GM10266 (cell line): ENCODE measurements at regions not wholly inside any gene's neighbourhood (a gene's known extent, or its start where the extent isn't known, plus 50 kb on each side); places are given as distances from the start of the nearest gene placed in this dataset.

ENCODE experiments used
- DNase-seq: peaks from one replicate; pipeline ENCODE4 v3.0.0; 2012; ENCODE audit errors: extremely low spot score
- TF ChIP-seq, protein P1 (sequence below): IDR thresholded peaks from 2 replicates; pipeline ENCODE4 v1.5.1; 2012; ENCODE audit warnings: mild to moderate bottlenecking, low read depth; ENCODE audit not compliant: control insufficient read depth, insufficient read depth; ENCODE audit errors: missing control alignments

DNA sequence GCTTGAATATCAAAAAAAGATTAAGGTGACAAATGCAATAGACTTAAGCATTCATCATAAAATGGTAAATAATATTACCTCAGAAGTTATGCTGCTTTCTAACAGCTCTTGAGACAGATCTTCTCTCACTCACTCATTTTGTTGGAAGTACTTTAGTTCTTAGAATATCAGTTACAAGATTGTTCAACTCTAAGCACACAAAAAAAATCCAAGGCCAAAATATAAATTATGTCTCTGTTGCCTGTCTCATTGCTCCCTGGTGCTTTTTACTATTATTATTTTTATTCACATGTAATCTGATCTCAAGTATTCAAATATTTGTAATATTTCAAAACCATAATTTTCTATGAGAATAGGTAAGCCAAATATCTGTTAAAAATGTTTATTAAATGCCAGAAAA is 259.4 kb upstream of the HSF2 start:
- TF ChIP-seq, protein P1, sequence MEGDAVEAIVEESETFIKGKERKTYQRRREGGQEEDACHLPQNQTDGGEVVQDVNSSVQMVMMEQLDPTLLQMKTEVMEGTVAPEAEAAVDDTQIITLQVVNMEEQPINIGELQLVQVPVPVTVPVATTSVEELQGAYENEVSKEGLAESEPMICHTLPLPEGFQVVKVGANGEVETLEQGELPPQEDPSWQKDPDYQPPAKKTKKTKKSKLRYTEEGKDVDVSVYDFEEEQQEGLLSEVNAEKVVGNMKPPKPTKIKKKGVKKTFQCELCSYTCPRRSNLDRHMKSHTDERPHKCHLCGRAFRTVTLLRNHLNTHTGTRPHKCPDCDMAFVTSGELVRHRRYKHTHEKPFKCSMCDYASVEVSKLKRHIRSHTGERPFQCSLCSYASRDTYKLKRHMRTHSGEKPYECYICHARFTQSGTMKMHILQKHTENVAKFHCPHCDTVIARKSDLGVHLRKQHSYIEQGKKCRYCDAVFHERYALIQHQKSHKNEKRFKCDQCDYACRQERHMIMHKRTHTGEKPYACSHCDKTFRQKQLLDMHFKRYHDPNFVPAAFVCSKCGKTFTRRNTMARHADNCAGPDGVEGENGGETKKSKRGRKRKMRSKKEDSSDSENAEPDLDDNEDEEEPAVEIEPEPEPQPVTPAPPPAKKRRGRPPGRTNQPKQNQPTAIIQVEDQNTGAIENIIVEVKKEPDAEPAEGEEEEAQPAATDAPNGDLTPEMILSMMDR: no peak
- DNase-seq: no peak

DNA sequence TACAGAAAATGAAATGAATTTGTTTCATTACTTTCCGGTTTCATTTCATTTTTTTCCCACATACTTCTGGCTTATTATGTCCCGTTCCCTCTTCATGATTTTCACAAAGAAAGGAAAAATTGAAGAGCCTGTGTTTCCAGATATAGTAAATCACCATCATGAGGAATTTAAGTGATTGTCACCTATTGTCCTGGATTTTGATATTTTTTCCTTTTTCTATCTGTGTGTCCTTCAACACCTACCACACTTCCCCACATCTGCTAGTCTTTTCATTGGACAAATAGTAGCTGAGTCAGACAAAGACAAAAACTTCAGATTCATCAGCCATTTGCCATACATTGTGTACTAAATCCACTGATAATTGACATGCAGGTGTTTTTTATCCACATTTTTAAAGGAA is 258.2 kb upstream of the HSF2 start:
- no peak for DNase-seq
- TF ChIP-seq, protein P1: no peak

DNA sequence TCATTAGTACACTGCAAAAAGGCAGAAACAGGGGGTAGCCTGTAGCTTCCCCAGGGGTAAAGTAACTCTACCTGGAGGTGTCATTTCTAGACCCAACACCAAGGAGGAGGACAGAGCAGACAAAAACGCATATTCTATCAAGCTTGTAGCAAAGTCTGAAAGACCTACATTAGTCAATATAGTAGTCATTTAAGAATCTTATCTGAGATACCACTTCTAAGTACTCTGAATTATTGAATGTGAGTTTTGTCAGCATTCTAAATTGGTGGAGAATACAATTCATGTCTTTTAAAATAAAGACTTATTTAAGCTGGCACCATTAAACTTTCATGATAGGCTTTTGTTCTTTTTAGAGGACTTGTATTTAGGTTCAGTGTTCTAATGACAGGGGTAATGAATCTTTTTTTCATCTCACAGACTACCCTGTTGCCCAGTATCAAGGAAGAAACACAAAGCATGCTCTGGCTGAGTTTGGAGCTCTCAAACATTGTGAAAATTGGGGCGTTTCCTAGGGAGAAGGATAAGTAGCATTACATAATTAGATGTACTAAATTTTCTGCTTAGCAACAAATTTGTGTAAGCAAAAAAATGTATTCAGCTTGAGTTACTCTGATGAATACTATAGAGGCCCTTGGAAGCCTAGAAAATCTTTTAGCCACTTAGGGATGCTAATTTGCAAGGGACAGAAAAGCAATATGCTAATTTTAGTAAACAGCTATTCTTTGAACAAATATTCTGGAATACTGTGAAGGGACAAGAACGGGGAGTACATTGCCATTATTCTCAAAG is 255.4 kb upstream of the HSF2 start:
- TF ChIP-seq, protein P1: no peak
- no peak for DNase-seq

DNA sequence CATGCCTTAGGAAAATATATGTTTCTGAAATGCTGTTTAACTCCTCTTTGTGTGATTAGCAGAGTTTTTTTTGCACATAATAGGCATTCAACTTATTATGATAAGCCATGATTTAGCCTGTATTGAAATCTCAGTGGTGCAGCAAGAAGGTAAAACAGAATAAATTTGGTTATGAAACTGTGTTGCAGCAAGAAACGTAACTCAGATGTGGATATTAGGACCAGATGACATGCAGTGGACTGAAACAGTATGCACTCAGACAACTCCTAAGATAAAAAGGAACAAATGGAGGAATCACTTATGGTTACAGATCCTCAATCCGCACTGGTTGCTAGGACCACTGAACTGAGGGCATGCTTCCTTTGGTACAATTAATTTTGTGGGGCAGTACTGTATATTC is 254.2 kb upstream of the HSF2 start:
- TF ChIP-seq, protein P1: no peak
- no peak for DNase-seq

DNA sequence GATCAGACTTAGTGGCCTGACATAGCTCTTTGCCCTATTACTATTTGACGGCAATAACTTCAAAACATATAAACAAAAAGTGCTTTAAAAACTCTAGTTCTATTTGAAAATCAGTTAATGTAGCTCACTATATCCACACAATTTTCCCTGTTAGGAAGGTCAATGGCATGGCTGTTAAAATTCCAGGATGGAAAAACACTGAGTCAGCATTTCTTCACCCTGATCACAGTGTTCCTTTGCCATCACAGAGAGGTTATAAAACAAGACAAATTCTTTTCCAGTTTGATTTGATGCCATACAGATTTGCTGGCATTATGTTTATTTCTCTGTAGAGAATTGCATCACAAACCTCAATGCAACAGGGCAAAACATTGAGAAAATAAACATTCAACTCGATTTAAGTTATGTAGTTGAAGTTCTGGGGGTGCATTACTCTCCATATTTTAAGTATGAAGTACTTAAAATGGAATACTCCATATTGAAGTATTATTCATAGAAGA is 253.7 kb upstream of the HSF2 start:
- TF ChIP-seq, protein P1: no peak
- no peak for DNase-seq

DNA sequence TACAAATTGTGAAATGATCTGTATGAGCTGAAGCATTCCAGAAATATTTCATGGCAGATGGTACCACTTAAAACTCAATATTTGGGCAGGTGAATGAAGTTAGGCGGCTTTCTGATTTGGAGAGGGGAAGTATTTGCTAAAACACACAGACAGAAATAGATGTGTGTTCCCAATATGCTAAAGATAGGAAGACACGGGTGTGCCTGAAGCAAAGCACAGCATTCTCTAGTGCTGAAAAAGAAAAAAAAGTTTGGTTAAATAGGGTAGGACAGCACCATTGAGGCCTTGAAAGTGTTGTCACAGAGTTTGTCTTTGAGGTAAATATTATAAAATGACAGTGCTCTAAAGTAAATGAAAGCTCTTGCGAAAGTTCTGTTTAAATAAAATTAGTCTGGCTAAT is 252.2 kb upstream of the HSF2 start:
- DNase-seq: no peak
- TF ChIP-seq, protein P1: no peak

DNA sequence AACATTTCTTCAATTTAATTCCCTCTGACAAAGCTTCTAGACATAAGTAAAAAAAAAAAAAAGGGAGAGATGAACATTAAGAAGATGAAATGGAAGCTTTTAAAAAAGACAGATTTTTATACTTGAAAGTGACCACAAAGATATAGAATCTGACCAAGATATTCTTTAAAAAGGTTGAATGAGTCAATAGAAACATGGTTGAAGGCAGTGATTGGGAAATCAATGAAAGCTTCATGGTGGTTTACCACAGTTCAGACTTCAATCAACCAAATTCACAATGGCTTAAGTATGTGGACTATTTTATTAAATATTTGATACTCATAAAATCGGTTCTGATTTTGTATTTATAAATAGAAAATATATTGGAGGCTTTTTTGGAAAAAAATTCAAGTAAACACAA is 248.4 kb upstream of the HSF2 start:
- DNase-seq: no peak
- TF ChIP-seq, protein P1: no peak
